ENCODE measurements at regions not wholly inside any gene's neighbourhood (a gene's known extent, or its start where the extent isn't known, plus 50 kb on each side); places are given as distances from the start of the nearest gene placed in this dataset.

GRCh38 chr14:61168141-61168540 is 113.0 kb downstream of the TMEM30B start:
- TF ChIP-seq CTCF (IDR thresholded peaks at IDR 0.05) = no peak
- TF ChIP-seq POLR2AphosphoS5 (IDR thresholded peaks at IDR 0.05) = no peak
- no peak for TF ChIP-seq POLR2A (IDR thresholded peaks at IDR 0.05)
- TF ChIP-seq EP300 (IDR thresholded peaks at IDR 0.05) = no peak

Measured in sigmoid colon (tissue), 4 donors.